Hepatocyte (in vitro differentiated cells): ENCODE measurements at regions not wholly inside any gene's neighbourhood (a gene's known extent, or its start where the extent isn't known, plus 50 kb on each side); places are given as distances from the start of the nearest gene placed in this dataset.

Source experiments
- EZH2 ChIP-seq: fragments of 200-600 bp; sonication (generic); IDR thresholded peaks from 2 replicates; pipeline ENCODE4 v1.6.1; 2016; ENCODE audit warnings: antibody characterized with exemption, mild to moderate bottlenecking, borderline replicate concordance
- EZH2phosphoT487 ChIP-seq: fragments of 200-600 bp; sonication (generic); IDR thresholded peaks from one replicate; pipeline ENCODE4 v1.6.1; 2018; ENCODE audit warnings: antibody characterized with exemption, mild to moderate bottlenecking, low read depth, moderate library complexity; ENCODE audit not compliant: unreplicated experiment, severe bottlenecking
- TF ChIP-seq, protein P1 (sequence below): fragments of 200-600 bp; sonication (generic); IDR thresholded peaks from 2 replicates; pipeline ENCODE4 v1.5.1; 2016; ENCODE audit warnings: antibody characterized with exemption, mild to moderate bottlenecking; ENCODE audit not compliant: poor library complexity

DNA sequence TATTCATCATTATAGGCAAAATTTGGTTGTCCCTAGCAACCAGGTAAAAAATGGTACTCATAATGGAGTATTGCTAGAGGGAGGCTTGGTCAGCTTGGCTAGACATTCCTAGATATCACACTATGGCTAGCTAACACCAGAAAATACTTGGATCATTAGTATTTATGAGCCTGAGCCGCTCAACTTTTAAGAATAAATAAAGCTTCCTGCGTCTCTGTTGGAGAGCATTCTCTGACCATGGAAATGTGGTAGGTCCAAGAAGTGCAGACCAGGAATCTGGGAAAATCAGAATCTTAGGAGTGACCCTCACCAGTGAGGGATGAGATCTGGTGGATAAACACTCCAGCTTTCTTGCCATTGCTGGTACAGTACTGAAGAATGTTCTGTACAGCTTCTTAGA is 157.6 kb upstream of the AGR3 start:
- TF ChIP-seq, protein P1, sequence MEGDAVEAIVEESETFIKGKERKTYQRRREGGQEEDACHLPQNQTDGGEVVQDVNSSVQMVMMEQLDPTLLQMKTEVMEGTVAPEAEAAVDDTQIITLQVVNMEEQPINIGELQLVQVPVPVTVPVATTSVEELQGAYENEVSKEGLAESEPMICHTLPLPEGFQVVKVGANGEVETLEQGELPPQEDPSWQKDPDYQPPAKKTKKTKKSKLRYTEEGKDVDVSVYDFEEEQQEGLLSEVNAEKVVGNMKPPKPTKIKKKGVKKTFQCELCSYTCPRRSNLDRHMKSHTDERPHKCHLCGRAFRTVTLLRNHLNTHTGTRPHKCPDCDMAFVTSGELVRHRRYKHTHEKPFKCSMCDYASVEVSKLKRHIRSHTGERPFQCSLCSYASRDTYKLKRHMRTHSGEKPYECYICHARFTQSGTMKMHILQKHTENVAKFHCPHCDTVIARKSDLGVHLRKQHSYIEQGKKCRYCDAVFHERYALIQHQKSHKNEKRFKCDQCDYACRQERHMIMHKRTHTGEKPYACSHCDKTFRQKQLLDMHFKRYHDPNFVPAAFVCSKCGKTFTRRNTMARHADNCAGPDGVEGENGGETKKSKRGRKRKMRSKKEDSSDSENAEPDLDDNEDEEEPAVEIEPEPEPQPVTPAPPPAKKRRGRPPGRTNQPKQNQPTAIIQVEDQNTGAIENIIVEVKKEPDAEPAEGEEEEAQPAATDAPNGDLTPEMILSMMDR, result no peak
- TF ChIP-seq EZH2phosphoT487 (no peak), EZH2 (no peak)
